ENCODE measurements at regions not wholly inside any gene's neighbourhood (a gene's known extent, or its start where the extent isn't known, plus 50 kb on each side); places are given as distances from the start of the nearest gene placed in this dataset.

DNA sequence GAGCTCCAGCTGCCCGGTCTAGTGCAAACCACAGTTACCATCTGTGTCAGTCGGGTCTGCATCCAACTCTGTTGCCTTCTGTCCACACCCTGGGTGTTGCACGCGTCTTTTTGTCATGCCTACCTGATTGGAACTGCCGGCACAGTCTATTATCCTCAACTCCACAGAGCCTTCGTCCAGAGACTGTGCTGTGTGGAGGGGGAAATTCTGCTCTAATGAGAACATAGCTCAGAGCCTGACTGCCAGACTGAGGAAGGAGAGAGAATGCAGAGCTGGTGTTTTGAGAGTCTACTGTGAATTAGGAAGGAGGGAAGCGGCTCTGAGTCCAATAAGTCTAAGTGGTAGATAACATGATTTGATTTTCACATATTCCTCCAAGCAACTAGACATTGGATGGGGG is 68.3 kb upstream of the GPR139 start:
- DNase-seq (ENCODE audit: low read depth in 1 of 2, low spot score in 1 of 2), result no peak

DNA sequence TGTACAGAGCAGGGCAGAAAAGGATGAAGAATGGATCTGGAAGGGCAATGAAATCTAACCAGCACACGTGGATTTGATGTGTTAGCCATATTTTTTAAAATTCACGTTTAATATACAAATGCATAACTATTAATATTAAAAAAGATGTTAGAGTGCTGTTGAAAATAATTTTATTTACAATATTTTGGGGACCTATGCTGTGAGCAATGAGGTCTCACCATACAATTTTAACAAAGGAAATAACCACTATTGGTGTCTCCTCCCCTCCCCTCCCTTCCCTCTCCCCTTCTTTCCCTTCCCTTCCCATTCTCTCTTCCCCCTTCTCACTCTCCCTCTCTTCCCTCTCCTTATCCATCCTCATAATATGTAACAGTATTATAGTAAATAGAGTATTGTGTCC is 64.2 kb upstream of the GPR139 start:
- H3K4me3 ChIP-seq, result no peak overlapping the region
- H3K4me1 ChIP-seq (ENCODE audit: low read depth), result no peaks in the 10 kb centered on the region
- TF ChIP-seq, protein P1, sequence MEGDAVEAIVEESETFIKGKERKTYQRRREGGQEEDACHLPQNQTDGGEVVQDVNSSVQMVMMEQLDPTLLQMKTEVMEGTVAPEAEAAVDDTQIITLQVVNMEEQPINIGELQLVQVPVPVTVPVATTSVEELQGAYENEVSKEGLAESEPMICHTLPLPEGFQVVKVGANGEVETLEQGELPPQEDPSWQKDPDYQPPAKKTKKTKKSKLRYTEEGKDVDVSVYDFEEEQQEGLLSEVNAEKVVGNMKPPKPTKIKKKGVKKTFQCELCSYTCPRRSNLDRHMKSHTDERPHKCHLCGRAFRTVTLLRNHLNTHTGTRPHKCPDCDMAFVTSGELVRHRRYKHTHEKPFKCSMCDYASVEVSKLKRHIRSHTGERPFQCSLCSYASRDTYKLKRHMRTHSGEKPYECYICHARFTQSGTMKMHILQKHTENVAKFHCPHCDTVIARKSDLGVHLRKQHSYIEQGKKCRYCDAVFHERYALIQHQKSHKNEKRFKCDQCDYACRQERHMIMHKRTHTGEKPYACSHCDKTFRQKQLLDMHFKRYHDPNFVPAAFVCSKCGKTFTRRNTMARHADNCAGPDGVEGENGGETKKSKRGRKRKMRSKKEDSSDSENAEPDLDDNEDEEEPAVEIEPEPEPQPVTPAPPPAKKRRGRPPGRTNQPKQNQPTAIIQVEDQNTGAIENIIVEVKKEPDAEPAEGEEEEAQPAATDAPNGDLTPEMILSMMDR (IDR thresholded peaks at IDR 0.05; ENCODE audit: low read depth, low read length), result no peak
- DNase-seq (ENCODE audit: low read depth in 1 of 2, low spot score in 1 of 2), result no peak
- H3K27ac ChIP-seq, result no peak overlapping the region
- H3K27me3 ChIP-seq, result peaks cover 13% of the 10 kb centered on the region
- H3K9me3 ChIP-seq (ENCODE audit: low read depth), result no peaks in the 10 kb centered on the region
- H3K36me3 ChIP-seq, result no peaks in the 10 kb centered on the region

More for the DNA sequence above, 68.3 kb upstream of the GPR139 start:
- H3K27ac ChIP-seq, result no peak overlapping the region
- peaks cover 27% of the 10 kb centered on the region for H3K27me3 ChIP-seq
- no peak overlapping the region for H3K4me3 ChIP-seq
- TF ChIP-seq, protein P1 (IDR thresholded peaks at IDR 0.05; ENCODE audit: low read depth, low read length), result no peak
- H3K9me3 ChIP-seq (ENCODE audit: low read depth), result no peaks in the 10 kb centered on the region
- no peaks in the 10 kb centered on the region for H3K4me1 ChIP-seq (ENCODE audit: low read depth)
- no peaks in the 10 kb centered on the region for H3K36me3 ChIP-seq

- Histone ChIP-seq H3K36me3 (no peaks in the 10 kb centered on the region), H3K4me3 (no peak overlapping the region), H3K9me3 (ENCODE audit: low read depth) (no peaks in the 10 kb centered on the region), H3K4me1 (ENCODE audit: low read depth) (no peaks in the 10 kb centered on the region), H3K27me3 (peaks cover 7% of the 10 kb centered on the region), H3K27ac (no peak overlapping the region)
- TF ChIP-seq, protein P1 (IDR thresholded peaks at IDR 0.05; ENCODE audit: low read depth, low read length), result no peak
- no peak for DNase-seq (ENCODE audit: low read depth in 1 of 2, low spot score in 1 of 2)
Observed at GRCh38 chr16:20137194-20137593, 63.5 kb upstream of the GPR139 start.

- DNase-seq (ENCODE audit: low read depth in 1 of 2, low spot score in 1 of 2), result no peak
- H3K4me3 ChIP-seq, result no peak overlapping the region
- peaks cover under 1% of the 10 kb centered on the region for H3K27me3 ChIP-seq
- H3K27ac ChIP-seq, result no peak overlapping the region
- no peaks in the 10 kb centered on the region for H3K4me1 ChIP-seq (ENCODE audit: low read depth)
- H3K36me3 ChIP-seq, result no peaks in the 10 kb centered on the region
- TF ChIP-seq, protein P1 (IDR thresholded peaks at IDR 0.05; ENCODE audit: low read depth, low read length), result no peak
- H3K9me3 ChIP-seq (ENCODE audit: low read depth), result no peaks in the 10 kb centered on the region
Observed at GRCh38 chr16:20136446-20136968, 62.8 kb upstream of the GPR139 start.

- Histone ChIP-seq H3K4me3 (no peak overlapping the region), H3K4me1 (ENCODE audit: low read depth) (no peaks in the 10 kb centered on the region), H3K9me3 (ENCODE audit: low read depth) (no peaks in the 10 kb centered on the region), H3K27ac (no peak overlapping the region), H3K36me3 (no peaks in the 10 kb centered on the region), H3K27me3 (peaks cover 3% of the 10 kb centered on the region)
- TF ChIP-seq, protein P1 (IDR thresholded peaks at IDR 0.05; ENCODE audit: low read depth, low read length), result no peak
- DNase-seq (ENCODE audit: low read depth in 1 of 2, low spot score in 1 of 2), result no peak
Observed at GRCh38 chr16:20129375-20129774, 55.7 kb upstream of the GPR139 start.
